IMR-90 (cell line): ENCODE measurements at regions not wholly inside any gene's neighbourhood (a gene's known extent, or its start where the extent isn't known, plus 50 kb on each side); places are given as distances from the start of the nearest gene placed in this dataset. TPM values are rescaled to one million over a fixed set of nuclear protein-coding genes. Genes with fewer than 3 reads are reported as not detected.

ENCODE experiments used
- microRNA-seq, 2 experiments: library from miRNA; stranded (forward) in 1 of 2; unstranded in 1 of 2; fragments of 10-50 nt in 1 of 2; fragments of <30 nt in 1 of 2; gene quantifications in 1 of 2; microRNA quantifications in 1 of 2; one replicate each; pipeline versions ENCODE3 to v1.1.0; 2013 to 2020; ENCODE audit not compliant: insufficient read depth in 1 of 2, insufficient read length in 1 of 2, unreplicated experiment in 1 of 2
- small RNA-seq, 5 experiments: library from RNA; depleted of rRNA; stranded (forward); fragments of <200 nt; gene quantifications; one replicate each; pipeline ENCODE3, GENCODE V24; 2012

Small RNA genes in the stretch of these regions (microRNA-seq; reads per million reads assigned to microRNA genes)
- gene AC007179.3 (ENCODE audit: insufficient read depth, insufficient read length) (not detected), gene MIR4432 (ENCODE audit: insufficient read depth in 1 of 2, insufficient read length in 1 of 2, unreplicated experiment in 1 of 2) (0 reads per million in 2 experiments), gene RNA5SP94 (ENCODE audit: insufficient read depth, insufficient read length) (not detected), gene RNU1-32P (ENCODE audit: insufficient read depth, insufficient read length) (not detected), gene RNU6-508P (ENCODE audit: insufficient read depth, insufficient read length) (not detected)

Small RNA genes in the stretch of these regions (small RNA-seq; reads per million reads assigned to genes)
- gene AC007179.3 (0 reads per million in 5 experiments), gene MIR4432 (0 reads per million in 5 experiments), gene RNA5SP94 (0 reads per million in 5 experiments), gene RNU1-32P (0.08 to 22.3 (median 1.4) reads per million in 5 experiments), gene RNU6-508P (0 to 0.24 (median 0) reads per million in 5 experiments)
